ENCODE measurements at regions not wholly inside any gene's neighbourhood (a gene's known extent, or its start where the extent isn't known, plus 50 kb on each side); places are given as distances from the start of the nearest gene placed in this dataset.

DNA sequence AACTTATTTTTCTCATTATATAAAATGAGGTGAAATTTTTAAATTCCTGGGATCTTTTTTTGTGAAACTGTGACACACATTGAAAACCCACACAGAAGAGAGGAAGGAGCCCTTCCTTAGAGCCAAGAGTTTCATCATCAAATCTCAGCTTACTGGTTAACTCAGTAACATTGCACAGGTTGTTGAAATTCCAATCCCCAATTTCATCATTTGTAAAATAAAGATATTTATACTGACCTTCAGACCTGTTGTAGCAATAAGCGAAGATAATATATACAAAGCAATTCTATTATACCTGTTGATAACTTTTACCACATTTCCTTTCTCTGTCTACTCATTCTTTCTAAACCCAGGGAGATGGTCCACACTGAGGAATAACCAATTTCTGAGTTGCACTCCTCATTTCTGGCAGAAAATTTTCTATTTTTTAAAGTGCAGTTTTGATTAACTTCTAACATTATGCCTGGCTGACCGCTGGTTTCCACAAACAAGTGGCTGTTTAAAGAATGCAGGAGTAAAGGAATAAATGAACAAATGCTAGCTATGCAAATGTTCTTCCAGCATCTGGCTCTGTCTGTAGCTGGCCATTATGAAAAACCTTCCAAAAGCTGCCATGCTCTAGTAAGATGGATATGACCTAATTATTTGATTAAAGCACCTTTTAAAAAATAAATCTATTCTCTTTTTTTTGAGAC is 105.7 kb upstream of the LINC00305 start:
- Mint-ChIP-seq H3K4me3 (no peak overlapping the region), H3K36me3 (no peaks in the 10 kb centered on the region), H3K9me3 (no peaks in the 10 kb centered on the region), H3K4me1 (no peaks in the 10 kb centered on the region), H3K27me3 (ENCODE audit: low read depth) (no peaks in the 10 kb centered on the region), H3K27ac (no peak overlapping the region)
- no peak for DNase-seq (ENCODE audit: low spot score in 2 of 2, unreplicated experiment in 2 of 2)
- TF ChIP-seq, protein P1, sequence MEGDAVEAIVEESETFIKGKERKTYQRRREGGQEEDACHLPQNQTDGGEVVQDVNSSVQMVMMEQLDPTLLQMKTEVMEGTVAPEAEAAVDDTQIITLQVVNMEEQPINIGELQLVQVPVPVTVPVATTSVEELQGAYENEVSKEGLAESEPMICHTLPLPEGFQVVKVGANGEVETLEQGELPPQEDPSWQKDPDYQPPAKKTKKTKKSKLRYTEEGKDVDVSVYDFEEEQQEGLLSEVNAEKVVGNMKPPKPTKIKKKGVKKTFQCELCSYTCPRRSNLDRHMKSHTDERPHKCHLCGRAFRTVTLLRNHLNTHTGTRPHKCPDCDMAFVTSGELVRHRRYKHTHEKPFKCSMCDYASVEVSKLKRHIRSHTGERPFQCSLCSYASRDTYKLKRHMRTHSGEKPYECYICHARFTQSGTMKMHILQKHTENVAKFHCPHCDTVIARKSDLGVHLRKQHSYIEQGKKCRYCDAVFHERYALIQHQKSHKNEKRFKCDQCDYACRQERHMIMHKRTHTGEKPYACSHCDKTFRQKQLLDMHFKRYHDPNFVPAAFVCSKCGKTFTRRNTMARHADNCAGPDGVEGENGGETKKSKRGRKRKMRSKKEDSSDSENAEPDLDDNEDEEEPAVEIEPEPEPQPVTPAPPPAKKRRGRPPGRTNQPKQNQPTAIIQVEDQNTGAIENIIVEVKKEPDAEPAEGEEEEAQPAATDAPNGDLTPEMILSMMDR (IDR thresholded peaks at IDR 0.05; ENCODE audit: unreplicated experiment): no peak

DNA sequence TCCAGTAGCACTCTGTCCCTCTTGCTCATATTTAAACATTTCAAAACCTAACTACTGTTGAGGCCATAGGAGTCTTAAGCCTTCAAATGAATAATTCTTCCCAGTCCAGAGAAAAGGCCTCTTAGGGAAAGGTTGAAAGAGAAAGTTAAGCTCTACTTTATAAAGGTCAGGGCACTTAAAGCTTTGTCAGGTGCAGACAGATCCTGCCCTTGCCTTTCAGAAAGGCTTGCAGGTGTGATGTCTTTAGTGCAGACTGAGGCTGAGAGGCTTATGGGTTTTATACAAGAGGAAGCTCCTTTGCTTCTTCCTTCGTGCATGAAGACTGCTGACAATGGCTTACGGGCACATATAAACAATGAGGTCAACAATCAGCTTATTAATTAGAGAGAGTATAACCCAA is 105.0 kb upstream of the LINC00305 start:
- no peak overlapping the region for H3K27ac Mint-ChIP-seq
- H3K27me3 Mint-ChIP-seq (ENCODE audit: low read depth): no peaks in the 10 kb centered on the region
- H3K4me1 Mint-ChIP-seq: no peaks in the 10 kb centered on the region
- TF ChIP-seq, protein P1 (IDR thresholded peaks at IDR 0.05; ENCODE audit: unreplicated experiment): no peak
- H3K9me3 Mint-ChIP-seq: no peaks in the 10 kb centered on the region
- no peak for DNase-seq (ENCODE audit: low spot score in 2 of 2, unreplicated experiment in 2 of 2)
- no peak overlapping the region for H3K4me3 Mint-ChIP-seq
- no peaks in the 10 kb centered on the region for H3K36me3 Mint-ChIP-seq

DNA sequence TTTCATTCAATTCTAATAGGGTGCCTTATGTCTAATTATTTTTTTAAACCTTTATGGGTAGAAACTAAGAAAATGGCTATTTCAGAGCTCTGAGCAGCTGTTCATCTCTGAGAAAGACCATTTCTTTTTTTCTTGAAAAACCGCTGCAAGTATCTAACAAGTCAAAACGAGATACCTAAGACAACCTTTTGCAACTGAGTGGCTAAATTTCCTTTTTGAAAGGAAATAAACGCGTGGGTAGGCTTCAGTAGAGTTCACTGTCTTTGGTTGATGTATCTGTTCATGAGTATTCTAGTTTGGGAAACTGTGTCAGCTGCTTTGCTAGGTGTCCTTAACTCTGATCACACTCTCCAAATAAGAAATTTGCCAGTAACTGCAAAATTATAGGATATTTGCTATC is 104.3 kb upstream of the LINC00305 start:
- TF ChIP-seq, protein P1 (IDR thresholded peaks at IDR 0.05; ENCODE audit: unreplicated experiment): no peak
- no peak overlapping the region for H3K4me3 Mint-ChIP-seq
- no peak overlapping the region for H3K27ac Mint-ChIP-seq
- no peaks in the 10 kb centered on the region for H3K4me1 Mint-ChIP-seq
- no peaks in the 10 kb centered on the region for H3K27me3 Mint-ChIP-seq (ENCODE audit: low read depth)
- no peaks in the 10 kb centered on the region for H3K9me3 Mint-ChIP-seq
- DNase-seq (ENCODE audit: low spot score in 2 of 2, unreplicated experiment in 2 of 2): no peak
- H3K36me3 Mint-ChIP-seq: no peaks in the 10 kb centered on the region

DNA sequence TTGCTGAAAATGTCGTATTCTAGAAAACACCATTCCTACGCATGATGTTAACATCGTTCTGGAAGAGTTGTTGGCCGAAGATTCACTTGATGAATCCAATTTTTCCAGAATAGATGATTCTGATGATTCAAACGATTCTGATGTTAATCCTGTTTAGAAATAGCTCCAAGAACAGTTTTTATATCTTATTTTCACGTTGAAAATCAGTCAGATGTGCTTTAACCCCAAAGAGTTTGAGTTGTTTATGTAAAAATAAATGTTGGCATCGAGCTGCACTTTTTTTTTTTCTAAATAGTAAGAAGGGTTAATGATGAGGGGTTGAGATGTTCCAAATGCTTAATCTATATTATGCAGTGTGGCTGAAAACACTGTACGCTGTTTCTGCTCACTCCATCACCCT is 99.9 kb upstream of the LINC00305 start:
- Mint-ChIP-seq H3K27ac (no peak overlapping the region), H3K9me3 (no peaks in the 10 kb centered on the region), H3K4me1 (no peaks in the 10 kb centered on the region), H3K27me3 (ENCODE audit: low read depth) (no peaks in the 10 kb centered on the region), H3K4me3 (no peak overlapping the region), H3K36me3 (no peaks in the 10 kb centered on the region)
- DNase-seq (ENCODE audit: low spot score in 2 of 2, unreplicated experiment in 2 of 2): no peak
- TF ChIP-seq, protein P1 (IDR thresholded peaks at IDR 0.05; ENCODE audit: unreplicated experiment): no peak

DNA sequence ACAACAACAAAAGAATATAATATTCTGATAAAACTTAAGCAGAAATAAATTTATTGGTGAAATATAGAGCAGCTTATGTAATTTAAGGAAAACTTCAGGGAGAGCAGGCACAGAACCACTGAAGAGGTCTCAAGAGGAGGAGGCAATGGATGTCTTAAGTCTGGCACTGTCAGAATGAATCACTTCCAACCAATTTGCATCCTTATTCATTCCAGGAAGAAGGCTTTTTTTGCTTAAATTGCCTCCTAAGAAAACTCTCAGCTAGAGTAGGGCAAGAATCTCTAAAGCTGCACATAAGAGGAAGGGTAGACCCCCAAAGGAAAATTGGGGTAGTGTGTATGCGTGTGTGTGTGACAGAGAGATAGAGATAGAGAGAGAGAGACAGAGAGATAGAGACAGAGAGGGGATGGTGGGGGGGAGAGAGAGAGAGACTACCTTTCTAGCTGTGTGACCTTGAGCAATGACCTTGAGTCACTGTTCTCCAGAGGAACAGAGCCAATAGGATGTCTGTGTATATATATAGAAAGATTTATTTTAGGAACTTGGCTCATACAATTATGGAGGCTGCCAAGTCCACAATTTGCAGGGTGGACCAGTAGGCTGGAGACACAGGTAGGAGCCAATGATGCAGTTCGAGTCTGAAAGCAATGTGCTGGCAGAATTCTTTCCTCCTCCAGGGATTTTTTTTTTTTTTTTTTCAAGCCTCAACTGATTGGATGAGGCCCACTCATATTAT is 96.4 kb upstream of the LINC00305 start:
- TF ChIP-seq, protein P1 (IDR thresholded peaks at IDR 0.05; ENCODE audit: unreplicated experiment): no peak
- Mint-ChIP-seq H3K4me3 (no peak overlapping the region), H3K36me3 (no peaks in the 10 kb centered on the region), H3K4me1 (peaks cover 8% of the 10 kb centered on the region), H3K27me3 (ENCODE audit: low read depth) (no peaks in the 10 kb centered on the region), H3K27ac (no peak overlapping the region), H3K9me3 (no peaks in the 10 kb centered on the region)
- DNase-seq (ENCODE audit: low spot score in 2 of 2, unreplicated experiment in 2 of 2): no peak
